ENCODE measurements at regions not wholly inside any gene's neighbourhood (a gene's known extent, or its start where the extent isn't known, plus 50 kb on each side); places are given as distances from the start of the nearest gene placed in this dataset.

DNA sequence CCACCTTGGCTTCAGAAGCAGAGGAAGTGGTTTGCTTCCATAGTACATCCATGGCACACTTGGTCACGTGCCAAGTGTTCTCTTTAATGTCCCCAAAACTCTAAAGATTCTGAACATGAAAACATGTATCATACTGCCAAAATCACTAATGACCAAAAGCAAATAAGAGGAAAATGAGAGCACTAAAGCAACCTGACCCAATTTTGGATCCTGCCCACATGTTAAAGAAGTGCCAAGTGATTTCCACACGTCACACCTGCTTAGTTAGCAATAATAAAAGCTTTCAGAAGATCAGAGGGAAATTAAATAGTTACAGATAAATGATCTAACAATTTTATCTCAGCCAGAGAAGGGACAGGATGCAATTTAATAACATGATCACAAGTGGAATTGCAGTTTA, 1170.0 kb downstream of the XPNPEP1 start:
- WGBS, 2 donors, result 37 to 48% methylated on average over 2 of the region's 2 CpGs
- DNase-seq (no peak), ATAC-seq (ENCODE audit: low FRiP score) (no peak)
- no peaks in the 10 kb centered on the region for H3K4me1 ChIP-seq (ENCODE audit: control insufficient read depth in 1 of 2, insufficient read depth in 2 of 2, low read length in 2 of 2)
- no peaks in the 10 kb centered on the region for H3K27me3 ChIP-seq (ENCODE audit: control insufficient read depth in 1 of 2, insufficient read depth in 2 of 2, low read length in 1 of 2)
- no peaks in the 10 kb centered on the region for H3K9me3 ChIP-seq (ENCODE audit: control insufficient read depth, low read length)
- no peaks in the 10 kb centered on the region for H3K36me3 ChIP-seq (ENCODE audit: control insufficient read depth in 1 of 2, insufficient read depth in 2 of 2, low read length in 1 of 2)
- intact Hi-C loops (cut with DNase I), result no loop called here
- H3K27ac ChIP-seq (ENCODE audit: low read depth in 1 of 2, low read length in 2 of 2), result no peak overlapping the region
- H3K4me3 ChIP-seq (ENCODE audit: low read length in 2 of 2), result no peak overlapping the region

DNA sequence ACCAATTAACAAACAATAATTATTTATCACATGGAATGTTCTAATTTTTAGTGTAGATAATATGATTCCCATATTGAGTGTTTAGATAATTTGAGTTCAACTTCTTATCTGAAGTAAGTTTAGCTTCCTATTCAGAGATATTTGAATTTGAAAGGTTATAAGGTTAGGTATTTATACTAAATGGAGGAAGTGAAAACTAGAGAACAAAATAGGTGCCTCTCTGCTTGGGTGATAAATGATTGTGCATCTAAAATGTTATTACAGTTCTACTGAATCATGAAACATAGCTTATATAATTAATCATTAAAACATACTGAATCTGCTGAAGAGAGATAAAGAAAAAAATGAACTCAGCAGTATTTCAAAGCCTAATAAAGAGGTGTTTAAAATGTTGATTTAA, 1174.3 kb downstream of the XPNPEP1 start:
- intact Hi-C loops (cut with DNase I), result no loop called here
- H3K27ac ChIP-seq (ENCODE audit: low read depth in 1 of 2, low read length in 2 of 2), result no peak overlapping the region
- ATAC-seq (ENCODE audit: low FRiP score) (no peak), DNase-seq (no peak)
- no peaks in the 10 kb centered on the region for H3K36me3 ChIP-seq (ENCODE audit: control insufficient read depth in 1 of 2, insufficient read depth in 2 of 2, low read length in 1 of 2)
- H3K4me3 ChIP-seq (ENCODE audit: low read length in 2 of 2), result no peak overlapping the region
- H3K27me3 ChIP-seq (ENCODE audit: control insufficient read depth in 1 of 2, insufficient read depth in 2 of 2, low read length in 1 of 2), result no peaks in the 10 kb centered on the region
- H3K9me3 ChIP-seq (ENCODE audit: control insufficient read depth, low read length), result no peaks in the 10 kb centered on the region
- no peaks in the 10 kb centered on the region for H3K4me1 ChIP-seq (ENCODE audit: control insufficient read depth in 1 of 2, insufficient read depth in 2 of 2, low read length in 2 of 2)

DNA sequence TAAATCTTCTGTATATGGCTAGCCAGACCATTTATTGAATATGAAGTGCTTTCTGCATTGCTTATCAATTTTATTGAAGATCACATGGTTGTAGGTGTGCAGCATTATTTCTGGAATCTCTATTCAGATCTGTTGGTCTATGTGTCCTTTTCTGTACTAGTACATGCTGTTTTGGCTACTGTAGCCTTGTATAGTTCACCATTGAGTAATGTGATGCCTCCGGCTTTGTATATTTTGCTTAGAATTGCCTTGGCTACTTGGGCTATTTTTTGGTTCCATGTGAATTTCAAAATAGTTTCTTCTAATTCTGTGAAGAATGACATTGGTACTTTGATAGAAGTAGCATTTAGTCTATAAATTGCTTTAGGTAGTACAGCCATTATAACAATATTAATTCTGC, 1187.2 kb downstream of the XPNPEP1 start:
- 26 to 38% methylated on average over 1 of the region's 1 CpG for WGBS, 2 donors
- H3K9me3 ChIP-seq (ENCODE audit: control insufficient read depth, low read length), result peaks cover 2% of the 10 kb centered on the region
- no peak overlapping the region for H3K27ac ChIP-seq (ENCODE audit: low read depth in 1 of 2, low read length in 2 of 2)
- H3K4me1 ChIP-seq (ENCODE audit: control insufficient read depth in 1 of 2, insufficient read depth in 2 of 2, low read length in 2 of 2), result no peaks in the 10 kb centered on the region
- DNase-seq (no peak), ATAC-seq (ENCODE audit: low FRiP score) (no peak)
- intact Hi-C loops (cut with DNase I), result no loop called here
- H3K27me3 ChIP-seq (ENCODE audit: control insufficient read depth in 1 of 2, insufficient read depth in 2 of 2, low read length in 1 of 2), result no peaks in the 10 kb centered on the region
- no peaks in the 10 kb centered on the region for H3K36me3 ChIP-seq (ENCODE audit: control insufficient read depth in 1 of 2, insufficient read depth in 2 of 2, low read length in 1 of 2)
- no peak overlapping the region for H3K4me3 ChIP-seq (ENCODE audit: low read length in 2 of 2)

DNA sequence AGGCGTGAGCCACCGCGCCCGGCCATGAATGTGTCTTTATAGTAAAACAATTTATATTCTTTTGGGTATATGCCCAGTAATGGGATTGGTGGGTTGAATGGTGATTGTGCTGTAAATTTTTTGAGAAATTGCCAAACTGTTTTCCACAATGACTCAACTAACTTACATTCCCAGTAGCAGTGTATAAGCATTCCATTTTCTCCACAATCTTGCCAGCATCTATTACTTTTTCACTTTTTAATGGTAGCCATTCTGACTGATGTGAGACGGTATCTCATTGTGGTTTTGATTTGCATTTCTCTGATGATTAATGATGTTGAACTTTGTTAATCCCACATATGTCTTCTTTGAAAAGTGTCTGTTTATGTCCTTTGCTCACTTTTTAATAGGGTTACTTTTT, 1187.9 kb downstream of the XPNPEP1 start:
- Histone ChIP-seq H3K4me3 (ENCODE audit: low read length in 2 of 2) (no peak overlapping the region), H3K36me3 (ENCODE audit: control insufficient read depth in 1 of 2, insufficient read depth in 2 of 2, low read length in 1 of 2) (no peaks in the 10 kb centered on the region), H3K9me3 (ENCODE audit: control insufficient read depth, low read length) (no peaks in the 10 kb centered on the region), H3K27ac (ENCODE audit: low read depth in 1 of 2, low read length in 2 of 2) (no peak overlapping the region), H3K27me3 (ENCODE audit: control insufficient read depth in 1 of 2, insufficient read depth in 2 of 2, low read length in 1 of 2) (no peaks in the 10 kb centered on the region), H3K4me1 (ENCODE audit: control insufficient read depth in 1 of 2, insufficient read depth in 2 of 2, low read length in 2 of 2) (no peaks in the 10 kb centered on the region)
- no peak for DNase-seq
- WGBS, 2 donors, result 81 to 87% methylated on average over 5 of the region's 5 CpGs
- no peak for ATAC-seq (ENCODE audit: low FRiP score)
- intact Hi-C loops (cut with DNase I), result no loop called here

DNA sequence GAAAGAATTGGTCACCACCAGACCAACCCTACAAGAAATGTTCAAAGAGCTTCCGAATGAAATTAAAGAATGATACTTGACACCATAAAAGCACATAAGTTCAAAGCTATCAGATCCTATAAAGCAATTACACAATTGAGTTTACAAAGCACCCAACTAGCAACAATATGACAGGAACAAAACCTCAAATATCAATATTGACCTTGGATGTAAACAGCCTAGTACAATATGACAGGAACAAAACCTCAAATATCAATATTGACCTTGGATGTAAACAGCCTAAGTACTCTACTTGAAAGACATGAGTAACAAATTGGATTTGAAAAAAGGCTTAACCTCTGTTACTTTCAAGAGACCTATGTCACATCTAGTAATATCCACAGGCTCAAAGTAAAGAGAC, 1201.4 kb downstream of the XPNPEP1 start:
- WGBS, 2 donors, result 62 to 72% methylated on average over 1 of the region's 1 CpG
- Histone ChIP-seq H3K9me3 (ENCODE audit: control insufficient read depth, low read length) (peaks cover 3% of the 10 kb centered on the region), H3K4me3 (ENCODE audit: low read length in 2 of 2) (no peak overlapping the region), H3K4me1 (ENCODE audit: control insufficient read depth in 1 of 2, insufficient read depth in 2 of 2, low read length in 2 of 2) (no peaks in the 10 kb centered on the region), H3K27ac (ENCODE audit: low read depth in 1 of 2, low read length in 2 of 2) (no peak overlapping the region), H3K27me3 (ENCODE audit: control insufficient read depth in 1 of 2, insufficient read depth in 2 of 2, low read length in 1 of 2) (no peaks in the 10 kb centered on the region), H3K36me3 (ENCODE audit: control insufficient read depth in 1 of 2, insufficient read depth in 2 of 2, low read length in 1 of 2) (no peaks in the 10 kb centered on the region)
- no peak for ATAC-seq (ENCODE audit: low FRiP score)
- no peak for DNase-seq
- intact Hi-C loops (cut with DNase I), result no loop called here

DNA sequence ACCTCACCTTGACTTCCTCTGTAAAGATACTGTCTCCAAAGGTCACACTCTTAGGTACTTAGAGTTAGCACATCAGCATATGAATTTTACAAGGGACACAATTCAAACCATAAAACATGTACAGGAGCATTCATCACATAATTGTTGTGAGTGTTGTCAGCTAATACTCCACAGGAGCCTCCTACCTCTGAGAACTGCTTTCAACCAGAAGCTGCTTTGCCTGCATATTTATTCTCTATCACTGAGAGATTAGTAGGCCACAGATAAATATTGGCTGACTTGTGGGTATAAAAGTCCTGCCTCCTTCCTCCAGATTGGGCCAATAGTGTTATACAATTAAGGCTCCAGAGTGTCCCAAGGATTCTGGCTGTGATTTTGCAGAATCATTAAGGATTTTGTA, 1207.0 kb downstream of the XPNPEP1 start:
- Histone ChIP-seq H3K4me3 (ENCODE audit: low read length in 2 of 2) (no peak overlapping the region), H3K27ac (ENCODE audit: low read depth in 1 of 2, low read length in 2 of 2) (no peak overlapping the region), H3K27me3 (ENCODE audit: control insufficient read depth in 1 of 2, insufficient read depth in 2 of 2, low read length in 1 of 2) (no peaks in the 10 kb centered on the region), H3K36me3 (ENCODE audit: control insufficient read depth in 1 of 2, insufficient read depth in 2 of 2, low read length in 1 of 2) (no peaks in the 10 kb centered on the region), H3K9me3 (ENCODE audit: control insufficient read depth, low read length) (peaks cover 12% of the 10 kb centered on the region), H3K4me1 (ENCODE audit: control insufficient read depth in 1 of 2, insufficient read depth in 2 of 2, low read length in 2 of 2) (no peaks in the 10 kb centered on the region)
- intact Hi-C loops (cut with DNase I), result no loop called here
- no peak for ATAC-seq (ENCODE audit: low FRiP score)
- no peak for DNase-seq

DNA sequence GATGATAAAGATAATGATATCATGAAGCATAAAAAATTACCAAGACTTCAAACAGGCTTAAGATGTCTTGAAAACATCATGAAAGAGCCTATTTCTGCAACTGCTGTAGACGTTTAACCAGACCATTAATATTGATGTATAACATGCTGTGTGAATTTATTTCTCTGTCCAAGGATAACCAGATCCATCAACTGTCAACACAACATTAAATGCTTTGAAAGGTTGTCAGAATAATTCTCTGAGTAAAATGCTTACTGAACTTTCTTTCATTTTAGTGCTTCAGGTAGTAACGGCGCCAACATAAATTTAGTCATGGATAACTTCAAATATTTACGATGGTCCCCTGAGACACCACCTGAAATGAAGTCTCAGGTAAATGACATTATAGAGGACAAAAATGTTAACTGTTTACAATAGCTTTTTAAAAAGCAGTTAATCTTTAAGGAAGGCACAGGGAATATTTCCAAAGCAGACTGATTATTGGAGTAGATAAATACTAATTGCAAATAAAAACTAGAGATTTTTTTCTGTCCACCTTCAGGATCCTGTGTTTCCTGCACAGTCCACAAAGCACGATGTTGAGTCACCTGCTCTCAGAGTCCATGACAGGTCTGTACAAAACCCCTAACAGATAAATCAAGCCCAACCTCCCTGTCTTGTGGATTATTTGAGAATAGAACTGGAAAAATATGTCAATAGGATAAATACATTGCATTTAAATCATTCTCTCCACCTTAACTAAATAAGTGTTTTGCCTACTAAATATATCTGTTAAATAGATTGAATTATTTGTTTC, 1213.2 kb downstream of the XPNPEP1 start:
- H3K4me3 ChIP-seq (ENCODE audit: low read length in 2 of 2), result no peak overlapping the region
- H3K27ac ChIP-seq (ENCODE audit: low read depth in 1 of 2, low read length in 2 of 2), result no peak overlapping the region
- intact Hi-C loops (cut with DNase I), result no loop called here
- H3K36me3 ChIP-seq (ENCODE audit: control insufficient read depth in 1 of 2, insufficient read depth in 2 of 2, low read length in 1 of 2), result no peaks in the 10 kb centered on the region
- ATAC-seq (ENCODE audit: low FRiP score) (no peak), DNase-seq (no peak)
- 68 to 69% methylated on average over 5 of the region's 5 CpGs for WGBS, 2 donors
- no peaks in the 10 kb centered on the region for H3K4me1 ChIP-seq (ENCODE audit: control insufficient read depth in 1 of 2, insufficient read depth in 2 of 2, low read length in 2 of 2)
- no peaks in the 10 kb centered on the region for H3K27me3 ChIP-seq (ENCODE audit: control insufficient read depth in 1 of 2, insufficient read depth in 2 of 2, low read length in 1 of 2)
- peaks cover 9% of the 10 kb centered on the region for H3K9me3 ChIP-seq (ENCODE audit: control insufficient read depth, low read length)

DNA sequence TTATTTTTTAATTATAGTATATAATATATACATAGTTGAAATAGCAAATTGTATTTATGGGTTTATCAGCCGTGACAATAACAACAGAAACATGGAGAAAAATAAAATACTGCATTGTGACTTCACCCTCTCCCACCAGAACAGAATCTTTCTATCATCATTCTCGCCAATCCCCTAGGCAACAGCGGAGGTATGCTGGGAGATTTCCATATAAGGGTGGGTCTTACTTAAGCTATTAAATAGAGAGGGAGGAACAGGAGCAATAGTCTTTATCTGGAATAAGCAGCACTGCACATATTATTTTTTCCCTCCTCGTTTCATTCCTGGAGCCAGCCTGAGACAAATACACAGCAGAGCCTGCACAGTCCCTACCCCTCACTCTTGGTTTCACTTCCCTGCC, 1214.9 kb downstream of the XPNPEP1 start:
- no peaks in the 10 kb centered on the region for H3K27me3 ChIP-seq (ENCODE audit: control insufficient read depth in 1 of 2, insufficient read depth in 2 of 2, low read length in 1 of 2)
- H3K36me3 ChIP-seq (ENCODE audit: control insufficient read depth in 1 of 2, insufficient read depth in 2 of 2, low read length in 1 of 2), result no peaks in the 10 kb centered on the region
- DNase-seq (no peak), ATAC-seq (ENCODE audit: low FRiP score) (no peak)
- 44 to 59% methylated on average over 4 of the region's 4 CpGs for WGBS, 2 donors
- H3K4me1 ChIP-seq (ENCODE audit: control insufficient read depth in 1 of 2, insufficient read depth in 2 of 2, low read length in 2 of 2), result no peaks in the 10 kb centered on the region
- no peak overlapping the region for H3K4me3 ChIP-seq (ENCODE audit: low read length in 2 of 2)
- H3K27ac ChIP-seq (ENCODE audit: low read depth in 1 of 2, low read length in 2 of 2), result no peak overlapping the region
- peaks cover 4% of the 10 kb centered on the region for H3K9me3 ChIP-seq (ENCODE audit: control insufficient read depth, low read length)
- intact Hi-C loops (cut with DNase I), result no loop called here

DNA sequence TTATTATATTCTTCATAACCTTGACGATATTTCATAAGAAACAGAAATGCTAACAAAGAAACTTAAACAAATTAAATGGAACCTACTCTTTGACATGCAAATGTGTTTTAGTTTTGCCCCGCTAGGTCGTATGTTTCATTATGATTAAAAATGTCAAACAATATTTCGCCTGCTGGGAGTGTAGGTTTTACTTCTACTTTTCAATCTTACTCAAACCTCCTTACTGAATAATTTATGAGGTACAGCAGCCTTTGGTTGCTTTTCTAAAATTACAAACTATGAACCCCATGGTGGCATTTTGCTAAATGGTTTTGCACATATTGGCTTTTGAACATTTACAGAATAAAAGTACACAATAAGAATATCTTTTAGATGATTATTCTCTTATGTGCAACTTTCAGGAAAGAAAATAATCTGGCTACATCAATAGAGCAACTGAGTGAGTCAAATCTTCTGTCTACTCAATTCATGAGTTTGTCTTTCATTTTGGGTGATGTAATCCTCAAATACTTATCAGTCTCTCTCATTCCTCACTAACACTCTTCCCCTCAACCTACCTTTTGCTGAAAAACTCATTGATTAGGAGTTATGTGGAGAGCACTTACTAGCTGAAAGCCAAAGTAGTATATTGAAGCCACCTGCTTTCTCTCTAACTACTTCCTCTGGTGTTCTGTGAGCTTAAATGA, 1226.4 kb downstream of the XPNPEP1 start:
- Histone ChIP-seq H3K27me3 (ENCODE audit: control insufficient read depth in 1 of 2, insufficient read depth in 2 of 2, low read length in 1 of 2) (no peaks in the 10 kb centered on the region), H3K27ac (ENCODE audit: low read depth in 1 of 2, low read length in 2 of 2) (no peak overlapping the region)
- intact Hi-C loops (cut with DNase I), result no loop called here

More for the DNA sequence above, 1226.4 kb downstream of the XPNPEP1 start:
- ATAC-seq (ENCODE audit: low FRiP score), result no peak
- Histone ChIP-seq H3K4me1 (ENCODE audit: control insufficient read depth in 1 of 2, insufficient read depth in 2 of 2, low read length in 2 of 2) (no peaks in the 10 kb centered on the region), H3K4me3 (ENCODE audit: low read length in 2 of 2) (no peak overlapping the region), H3K9me3 (ENCODE audit: control insufficient read depth, low read length) (no peaks in the 10 kb centered on the region), H3K36me3 (ENCODE audit: control insufficient read depth in 1 of 2, insufficient read depth in 2 of 2, low read length in 1 of 2) (no peaks in the 10 kb centered on the region)
- 74 to 76% methylated on average over 4 of the region's 4 CpGs for WGBS, 2 donors
- no peak for DNase-seq
